Spleen (tissue), 11 donors: ENCODE measurements at regions not wholly inside any gene's neighbourhood (a gene's known extent, or its start where the extent isn't known, plus 50 kb on each side); places are given as distances from the start of the nearest gene placed in this dataset.
"Not testable (repeated sequence)": the region's sequence is repeated elsewhere in the genome, so short reads cannot be mapped to it uniquely, and the experiment has no call there.

Experiments used
- DNase-seq: peaks from one replicate; pipeline ENCODE4 v3.0.0-alpha.2; 2020
- H3K27ac ChIP-seq, 8 donors: fragments of 200-600 bp; sonication (generic) in 7 of 8; 1 replicate in 4 of 8; 2 replicates in 4 of 8; pipeline versions ENCODE4 v1.5.0 to v1.8.0; 2016 to 2021; ENCODE audit warnings: inconsistent platforms in 4 of 8, mild to moderate bottlenecking in 4 of 8, moderate library complexity in 1 of 8
- H3K27me3 ChIP-seq, 7 donors: fragments of 200-600 bp; sonication (generic) in 6 of 7; replicated peaks in 1 of 7; 1 replicate in 4 of 7; 2 replicates in 3 of 7; pipeline versions ENCODE4 v1.5.0 to v1.8.0; 2016 to 2021; ENCODE audit warnings: inconsistent platforms in 3 of 7, mild to moderate bottlenecking in 1 of 7
- H3K36me3 ChIP-seq, 6 donors: fragments of 200-600 bp; sonication (generic) in 5 of 6; 1 replicate in 4 of 6; 2 replicates in 2 of 6; pipeline versions ENCODE4 v1.5.0 to v1.8.0; 2016 to 2021; ENCODE audit warnings: inconsistent platforms in 2 of 6
- H3K4me1 ChIP-seq, 6 donors: fragments of 200-600 bp; sonication (generic) in 5 of 6; 1 replicate in 3 of 6; 2 replicates in 3 of 6; pipeline versions ENCODE4 v1.5.0 to v1.8.0; 2016 to 2021; ENCODE audit warnings: inconsistent platforms in 3 of 6
- H3K4me3 ChIP-seq, 8 donors: fragments of 200-600 bp; sonication (generic) in 7 of 8; 1 replicate in 4 of 8; 2 replicates in 4 of 8; pipeline versions ENCODE4 v1.5.0 to v1.8.0; 2016 to 2021; ENCODE audit warnings: inconsistent platforms in 4 of 8, mild to moderate bottlenecking in 4 of 8, moderate library complexity in 2 of 8
- H3K9me3 ChIP-seq, 8 donors: fragments of 200-600 bp; sonication (generic) in 7 of 8; 1 replicate in 4 of 8; 2 replicates in 4 of 8; pipeline versions ENCODE4 v1.5.0 to v1.8.0; 2016 to 2021; ENCODE audit warnings: inconsistent platforms in 4 of 8
- POLR2A ChIP-seq, 3 donors: fragments of 450-650 bp; IDR thresholded peaks; one replicate each; pipeline ENCODE4 v1.5.1; 2017; ENCODE audit warnings: antibody characterized with exemption in 3 of 3, mild to moderate bottlenecking in 1 of 3
- POLR2AphosphoS5 ChIP-seq, 3 donors: sonication (generic); formaldehyde crosslinking; IDR thresholded peaks; one replicate each; pipeline ENCODE4 v1.5.1; 2017; ENCODE audit warnings: antibody characterized with exemption in 3 of 3
- WGBS, 5 donors: extraction: QIAGEN DNeasy Blood & Tissue Kit in 3 of 5; methylation state at CpG; one replicate each; pipeline versions ENCODE4 v1.1.5 to v1.1.7; 2013 to 2018; 5-methylcytosine and 5-hydroxymethylcytosine counted together
- intact Hi-C: fragments of 100-400 bp; cut with DNase I; formaldehyde crosslinking; loops from one replicate; pipeline ENCODE4 v1.15.0; 2023; ENCODE audit warnings: low total_unique reads
- TF ChIP-seq, protein P1 (sequence below), 11 experiments: fragments of 200-600 bp in 7 of 11; fragments of 450-650 bp in 4 of 11; sonication (generic) in 4 of 11; IDR thresholded peaks in 8 of 11; conservative IDR thresholded peaks in 3 of 11; 1 replicate in 7 of 11; 2 replicates in 4 of 11; pipeline versions ENCODE4 v1.4.0 to v1.8.0; 2016 to 2021; ENCODE audit warnings: antibody characterized with exemption in 11 of 11, inconsistent platforms in 4 of 11, mild to moderate bottlenecking in 1 of 11
- donor health status: healthy with polysubstance abuse.
- donor health status: DM: no; HTN: no; CAD: no; lungs with moderate emphysema.
- donor health status: DM: no; HTN: no; CAD: no.
- donor health status: Bipolar disorder and iron deficiency.
- donor health status: healthy.
- donor health status: DM: no; HTN: no; CAD: no.
- donor health status: DM: yes; HTN: yes; CAD: no.

DNA sequence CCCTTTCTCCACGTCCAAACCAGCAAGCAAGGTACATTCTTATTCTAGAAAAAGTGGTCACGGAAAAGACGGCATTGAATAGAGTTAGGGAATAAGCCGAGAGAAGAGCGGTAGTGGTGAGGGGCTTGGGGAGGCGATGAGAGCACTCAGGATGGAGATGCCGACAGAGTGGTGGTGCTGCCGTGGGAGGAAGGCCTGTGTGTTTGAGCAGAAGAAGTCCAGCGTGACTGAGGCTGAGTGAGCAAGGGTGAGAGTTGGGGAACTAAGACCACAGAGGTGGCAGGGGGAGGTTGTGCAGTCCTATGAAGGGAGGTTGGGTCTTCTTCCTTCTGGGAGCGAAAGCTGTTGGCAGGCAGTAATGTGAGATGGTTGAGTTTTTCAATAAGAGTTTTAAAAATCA lies 252.3 kb downstream of the ABCC12 start:
- WGBS, 5 donors: 66 to 75% (median 71%) methylated on average over 10 of the region's 10 CpGs
- no peak overlapping the region for H3K4me3 ChIP-seq
- H3K36me3 ChIP-seq: no peaks in the 10 kb centered on the region
- peaks cover 0 to 14% (median 9%) of the 10 kb centered on the region in 8 donors for H3K9me3 ChIP-seq
- no peak for TF ChIP-seq POLR2A (IDR thresholded peaks at IDR 0.05)
- TF ChIP-seq POLR2AphosphoS5 (IDR thresholded peaks at IDR 0.05): no peak
- TF ChIP-seq, protein P1, sequence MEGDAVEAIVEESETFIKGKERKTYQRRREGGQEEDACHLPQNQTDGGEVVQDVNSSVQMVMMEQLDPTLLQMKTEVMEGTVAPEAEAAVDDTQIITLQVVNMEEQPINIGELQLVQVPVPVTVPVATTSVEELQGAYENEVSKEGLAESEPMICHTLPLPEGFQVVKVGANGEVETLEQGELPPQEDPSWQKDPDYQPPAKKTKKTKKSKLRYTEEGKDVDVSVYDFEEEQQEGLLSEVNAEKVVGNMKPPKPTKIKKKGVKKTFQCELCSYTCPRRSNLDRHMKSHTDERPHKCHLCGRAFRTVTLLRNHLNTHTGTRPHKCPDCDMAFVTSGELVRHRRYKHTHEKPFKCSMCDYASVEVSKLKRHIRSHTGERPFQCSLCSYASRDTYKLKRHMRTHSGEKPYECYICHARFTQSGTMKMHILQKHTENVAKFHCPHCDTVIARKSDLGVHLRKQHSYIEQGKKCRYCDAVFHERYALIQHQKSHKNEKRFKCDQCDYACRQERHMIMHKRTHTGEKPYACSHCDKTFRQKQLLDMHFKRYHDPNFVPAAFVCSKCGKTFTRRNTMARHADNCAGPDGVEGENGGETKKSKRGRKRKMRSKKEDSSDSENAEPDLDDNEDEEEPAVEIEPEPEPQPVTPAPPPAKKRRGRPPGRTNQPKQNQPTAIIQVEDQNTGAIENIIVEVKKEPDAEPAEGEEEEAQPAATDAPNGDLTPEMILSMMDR (IDR thresholded peaks at IDR 0.05 in 8 of 11, conservative IDR thresholded peaks at IDR 0.05 in 3 of 11): no peak
- intact Hi-C loops: no loop called here
- H3K4me1 ChIP-seq: no peaks in the 10 kb centered on the region
- no peak overlapping the region for H3K27ac ChIP-seq
- H3K27me3 ChIP-seq: no peaks in the 10 kb centered on the region
- DNase-seq: no peak

GRCh38 chr16:47897105-47897504 lies 258.7 kb downstream of the ABCC12 start:
- Histone ChIP-seq H3K27me3 (peaks cover 0 to 25% (median 0%) of the 10 kb centered on the region in 7 donors), H3K9me3 (peaks cover 0 to 27% (median 12%) of the 10 kb centered on the region in 8 donors)
- not testable (repeated sequence) for H3K36me3 ChIP-seq, H3K4me3 ChIP-seq, H3K4me1 ChIP-seq, H3K27ac ChIP-seq, DNase-seq
- intact Hi-C loops: loop anchor here (10.0 kb wide), 1 partner anchor 58 kb away; no protein-coding TSS in a partner anchor
- WGBS, 5 donors: 53 to 79% (median 67%) methylated on average over 3 to 5 of the region's 5 CpGs

GRCh38 chr16:47895146-47895545 lies 260.6 kb downstream of the ABCC12 start:
- TF ChIP-seq POLR2A (IDR thresholded peaks at IDR 0.05) (no peak), POLR2AphosphoS5 (IDR thresholded peaks at IDR 0.05) (no peak)
- TF ChIP-seq, protein P1 (IDR thresholded peaks at IDR 0.05 in 8 of 11, conservative IDR thresholded peaks at IDR 0.05 in 3 of 11): no peak
- DNase-seq: no peak
- WGBS, 5 donors: 85 to 91% (median 87%) methylated on average over 10 of the region's 10 CpGs
- Histone ChIP-seq H3K9me3 (peaks cover 0 to 27% (median 12%) of the 10 kb centered on the region in 8 donors), H3K4me1 (peaks cover 0 to 6% (median 0%) of the 10 kb centered on the region in 6 donors), H3K27me3 (peaks cover 0 to 25% (median 0%) of the 10 kb centered on the region in 7 donors), H3K4me3 (no peak overlapping the region), H3K36me3 (no peaks in the 10 kb centered on the region), H3K27ac (no peak overlapping the region)
- intact Hi-C loops: loop anchor here (10.0 kb wide), 1 partner anchor 60 kb away; no protein-coding TSS in a partner anchor

DNA sequence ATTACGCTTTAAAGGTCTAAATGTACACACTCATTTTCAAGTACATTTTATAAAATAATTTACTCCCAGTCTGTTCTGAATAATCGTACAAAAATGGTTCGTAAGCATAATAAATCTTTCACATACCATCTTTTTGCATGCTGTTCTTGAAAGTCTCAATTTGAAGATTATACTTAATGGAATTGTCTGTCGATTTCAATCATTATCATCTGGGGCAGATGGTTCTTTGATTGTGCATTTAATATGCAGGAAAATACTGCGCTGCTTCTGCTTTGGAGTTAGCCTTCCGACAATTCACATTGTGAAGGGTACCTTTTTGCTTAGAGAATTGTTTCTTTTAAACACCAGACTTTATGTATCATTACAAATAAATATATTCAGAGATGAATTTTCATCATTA lies 262.8 kb downstream of the ABCC12 start:
- Histone ChIP-seq H3K36me3 (no peaks in the 10 kb centered on the region), H3K9me3 (peaks cover 0 to 12% (median 0%) of the 10 kb centered on the region in 8 donors), H3K4me3 (no peak overlapping the region), H3K27me3 (peaks cover 0 to 38% (median 0%) of the 10 kb centered on the region in 7 donors), H3K4me1 (peaks cover 0 to 6% (median 0%) of the 10 kb centered on the region in 6 donors), H3K27ac (no peak overlapping the region)
- no peak for DNase-seq
- intact Hi-C loops: loop anchor here (10.0 kb wide), 1 partner anchor 62 kb away; no protein-coding TSS in a partner anchor
- TF ChIP-seq POLR2A (IDR thresholded peaks at IDR 0.05): no peak
- TF ChIP-seq, protein P1 (IDR thresholded peaks at IDR 0.05 in 8 of 11, conservative IDR thresholded peaks at IDR 0.05 in 3 of 11): no peak
- TF ChIP-seq POLR2AphosphoS5 (IDR thresholded peaks at IDR 0.05): no peak
- WGBS, 5 donors: 85 to 94% (median 90%) methylated on average over 6 of the region's 6 CpGs
